ENCODE measurements at regions not wholly inside any gene's neighbourhood (a gene's known extent, or its start where the extent isn't known, plus 50 kb on each side); places are given as distances from the start of the nearest gene placed in this dataset.
A peak's percentile ranks its signal among the peaks of the same experiment; 100 is the strongest.

DNA sequence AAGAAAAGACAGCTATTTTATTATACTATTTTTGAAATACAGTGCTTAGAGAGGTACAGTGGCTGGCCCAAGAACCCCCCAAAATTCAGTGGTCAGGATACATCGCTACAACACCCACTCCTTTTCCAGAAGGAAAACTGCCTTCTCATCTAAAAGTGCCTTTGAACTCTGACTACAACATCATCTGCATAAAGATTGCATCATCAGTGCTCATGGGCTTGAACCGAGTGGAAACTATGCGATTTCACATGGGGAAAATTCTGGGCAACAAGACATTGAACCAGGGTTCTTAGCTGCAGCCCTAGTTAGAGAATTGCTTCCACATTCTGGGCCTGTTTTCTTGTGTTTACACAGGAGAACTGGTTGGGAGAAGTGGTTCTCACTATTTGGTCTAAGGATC is 294.6 kb upstream of the SLC14A2 start:
- TF ChIP-seq, protein P1, sequence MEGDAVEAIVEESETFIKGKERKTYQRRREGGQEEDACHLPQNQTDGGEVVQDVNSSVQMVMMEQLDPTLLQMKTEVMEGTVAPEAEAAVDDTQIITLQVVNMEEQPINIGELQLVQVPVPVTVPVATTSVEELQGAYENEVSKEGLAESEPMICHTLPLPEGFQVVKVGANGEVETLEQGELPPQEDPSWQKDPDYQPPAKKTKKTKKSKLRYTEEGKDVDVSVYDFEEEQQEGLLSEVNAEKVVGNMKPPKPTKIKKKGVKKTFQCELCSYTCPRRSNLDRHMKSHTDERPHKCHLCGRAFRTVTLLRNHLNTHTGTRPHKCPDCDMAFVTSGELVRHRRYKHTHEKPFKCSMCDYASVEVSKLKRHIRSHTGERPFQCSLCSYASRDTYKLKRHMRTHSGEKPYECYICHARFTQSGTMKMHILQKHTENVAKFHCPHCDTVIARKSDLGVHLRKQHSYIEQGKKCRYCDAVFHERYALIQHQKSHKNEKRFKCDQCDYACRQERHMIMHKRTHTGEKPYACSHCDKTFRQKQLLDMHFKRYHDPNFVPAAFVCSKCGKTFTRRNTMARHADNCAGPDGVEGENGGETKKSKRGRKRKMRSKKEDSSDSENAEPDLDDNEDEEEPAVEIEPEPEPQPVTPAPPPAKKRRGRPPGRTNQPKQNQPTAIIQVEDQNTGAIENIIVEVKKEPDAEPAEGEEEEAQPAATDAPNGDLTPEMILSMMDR (IDR thresholded peaks at IDR 0.05) = no peak
- peak; percentile 28 for TF ChIP-seq POLR2A (IDR thresholded peaks at IDR 0.05)

Data from right lobe of liver (tissue), 4 donors.